ENCODE measurements at regions not wholly inside any gene's neighbourhood (a gene's known extent, or its start where the extent isn't known, plus 50 kb on each side); places are given as distances from the start of the nearest gene placed in this dataset.
"Not testable (repeated sequence)": the region's sequence is repeated elsewhere in the genome, so short reads cannot be mapped to it uniquely, and the experiment has no call there.

- DNase-seq (ENCODE audit: low read depth, low spot score) = no peak
Measured at GRCh38 chr4:176571206-176571605, 221.5 kb downstream of the VEGFC start.

DNA sequence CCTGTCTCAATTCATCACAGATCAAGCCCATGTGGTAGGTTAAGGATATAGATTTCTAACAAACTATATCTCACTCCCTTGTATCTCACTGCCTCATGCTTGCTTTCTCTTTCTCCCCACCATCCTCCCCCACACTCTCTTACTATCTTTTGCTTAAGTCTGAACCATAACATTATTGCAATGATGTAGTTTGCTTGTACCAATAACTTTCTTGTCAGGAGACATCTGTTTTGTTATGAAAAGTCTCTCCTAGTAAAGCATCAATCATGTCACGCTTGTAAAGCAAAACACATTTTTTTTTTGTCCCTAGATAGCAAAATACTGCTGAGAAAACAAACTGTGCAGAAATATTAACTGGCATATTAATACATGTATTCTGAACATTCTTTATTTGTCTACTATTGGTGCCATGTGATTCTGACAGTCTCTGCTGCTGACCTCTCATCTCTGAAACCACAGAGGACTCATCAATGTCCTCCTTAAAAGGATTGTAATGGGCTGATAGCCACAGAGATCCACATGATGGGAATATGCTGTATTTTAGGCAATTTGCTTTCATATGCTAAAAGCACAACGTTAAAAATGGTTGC lies 217.5 kb downstream of the VEGFC start:
- no peak for DNase-seq (ENCODE audit: low read depth, low spot score)

GRCh38 chr4:176579226-176579625 lies 213.5 kb downstream of the VEGFC start:
- DNase-seq (ENCODE audit: low read depth, low spot score) = no peak

- DNase-seq (ENCODE audit: low read depth, low spot score) = no peak
Measured at GRCh38 chr4:176583278-176583677, 209.4 kb downstream of the VEGFC start.

DNA sequence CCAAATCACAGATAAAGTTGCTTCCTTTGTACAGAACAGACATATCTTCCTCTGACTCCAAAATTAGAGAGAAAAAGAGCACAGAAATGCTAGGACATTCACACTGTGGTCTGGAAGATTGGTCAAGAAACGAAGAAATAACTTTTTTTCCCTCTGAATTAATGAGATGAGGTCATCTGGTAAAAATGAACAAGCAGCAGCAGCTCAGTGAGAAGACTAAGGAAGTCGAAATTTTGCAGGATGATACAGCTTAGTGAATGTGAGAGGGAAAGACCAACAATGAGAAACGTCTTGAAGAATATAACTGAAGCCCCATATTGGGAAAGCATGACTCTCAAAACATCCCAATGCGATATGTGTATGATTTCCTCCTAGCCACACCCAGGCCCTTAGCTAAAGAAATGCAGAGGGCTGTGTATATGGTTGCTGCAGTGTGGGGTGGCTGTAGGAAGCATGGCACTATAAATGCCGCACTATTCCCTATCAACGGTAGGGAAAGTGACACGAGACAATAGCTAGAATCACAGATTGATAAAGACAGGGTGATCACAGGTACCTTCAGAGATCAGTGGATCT lies 208.6 kb downstream of the VEGFC start:
- no peak for DNase-seq (ENCODE audit: low read depth, low spot score)

GRCh38 chr4:176587920-176588319 lies 204.8 kb downstream of the VEGFC start:
- DNase-seq (ENCODE audit: low read depth, low spot score) = no peak

DNA sequence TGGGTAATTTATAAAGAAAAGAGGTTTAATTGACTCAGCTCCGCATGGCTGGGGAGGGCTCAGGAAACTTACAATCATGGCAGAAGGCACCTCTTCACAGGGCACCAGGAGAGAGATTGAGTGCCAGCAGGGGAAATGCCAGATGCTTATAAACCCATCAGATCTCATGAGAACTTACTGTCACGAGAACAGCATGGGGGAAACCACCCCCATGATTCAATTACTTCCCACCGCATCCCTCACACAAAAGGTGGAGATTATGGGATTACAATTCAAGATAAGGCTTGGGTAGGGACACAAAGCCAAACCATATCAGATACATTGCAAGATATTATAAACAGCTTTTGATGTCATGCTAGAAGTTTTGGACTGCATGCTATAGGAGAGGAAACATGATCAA lies 204.3 kb downstream of the VEGFC start:
- no peak for DNase-seq (ENCODE audit: low read depth, low spot score)

DNA sequence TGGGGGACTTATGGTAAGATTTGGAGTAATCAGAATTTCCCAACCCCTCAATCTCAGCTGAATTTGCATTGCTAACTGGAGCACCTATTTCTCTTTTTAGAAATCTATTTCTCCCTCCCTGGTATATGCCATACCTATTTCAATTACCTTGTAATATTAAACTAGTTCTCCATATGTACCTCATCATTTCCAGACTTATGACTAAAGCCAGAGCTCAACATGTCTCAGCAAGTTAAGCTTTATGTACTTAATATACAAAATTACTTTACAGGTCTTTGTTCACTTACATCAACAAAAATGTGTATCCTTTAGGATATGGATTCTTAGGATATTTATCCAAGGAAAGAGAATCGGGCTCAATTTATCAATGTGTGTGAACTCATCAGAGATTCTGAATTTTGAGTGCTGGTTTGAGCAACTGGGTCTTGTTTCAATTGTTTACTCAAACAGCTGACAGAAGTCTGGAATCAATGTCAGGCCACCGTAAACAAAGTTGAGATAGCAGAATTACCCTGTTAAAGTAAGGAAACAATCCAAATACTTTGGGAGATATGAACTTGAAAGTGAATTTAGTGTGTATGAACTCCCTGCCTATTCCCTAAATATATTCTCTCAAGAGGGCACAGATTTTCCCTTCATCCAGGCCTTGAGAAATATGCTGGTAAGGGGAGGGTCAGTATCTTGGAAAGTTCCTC lies 199.6 kb downstream of the VEGFC start:
- DNase-seq (ENCODE audit: low read depth, low spot score) = no peak

DNA sequence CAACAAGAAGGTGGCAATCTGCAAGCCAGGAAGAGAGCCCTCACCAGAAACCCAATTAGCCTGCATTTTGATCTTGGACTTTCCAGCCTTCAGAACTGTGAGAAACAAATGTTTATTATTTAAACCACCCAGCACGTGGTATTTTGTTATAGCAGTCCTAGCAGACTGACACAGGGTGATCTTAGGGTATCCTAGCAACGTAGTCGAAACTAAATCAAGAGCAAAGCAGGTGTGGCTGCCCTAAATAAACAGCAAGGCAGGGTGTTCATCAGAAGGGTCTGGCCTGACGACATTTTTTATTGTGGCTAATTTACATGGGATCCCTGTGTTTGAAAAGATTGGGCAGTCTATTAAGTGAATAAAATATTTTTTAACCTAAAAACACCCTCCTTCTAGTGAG lies 198.8 kb downstream of the VEGFC start:
- DNase-seq (ENCODE audit: low read depth, low spot score) = no peak

DNA sequence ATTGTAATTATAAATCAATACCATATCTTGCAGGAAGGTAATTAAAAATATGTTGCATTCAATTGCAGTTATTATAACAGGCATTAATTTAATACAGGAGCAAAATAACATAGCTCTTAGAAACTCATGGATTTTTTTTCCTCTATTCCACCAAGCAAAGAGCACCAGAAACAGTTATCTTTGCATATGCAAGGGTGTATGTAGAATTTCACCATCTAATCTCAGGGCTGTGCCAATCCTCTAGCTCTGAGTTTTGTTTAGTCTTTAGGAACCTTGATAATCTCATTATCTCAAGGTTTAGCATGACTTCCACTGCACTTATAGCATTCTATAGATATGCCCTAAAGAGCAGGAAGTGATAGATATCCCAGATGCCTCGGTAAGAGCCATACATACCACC lies 197.5 kb downstream of the VEGFC start:
- DNase-seq (ENCODE audit: low read depth, low spot score) = no peak

DNA sequence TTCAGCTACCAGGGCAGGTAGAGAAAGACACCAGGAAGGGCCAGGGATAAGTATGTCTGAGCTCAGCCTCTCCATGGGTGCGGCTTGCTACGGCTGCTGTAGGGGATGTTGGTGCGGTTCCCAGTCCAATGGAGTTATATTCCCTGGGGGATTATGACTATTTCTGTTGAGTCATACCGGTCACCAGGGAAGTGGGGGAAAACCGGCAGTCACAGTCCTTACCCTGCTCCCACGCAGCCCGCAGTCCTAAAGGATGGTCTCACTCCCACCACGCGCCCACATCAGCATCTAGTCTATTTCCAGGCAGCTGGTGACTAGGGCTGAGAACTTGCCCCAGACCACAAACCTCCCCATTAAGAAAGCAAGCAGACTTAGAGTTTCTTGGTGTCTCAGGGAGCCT lies 191.6 kb downstream of the VEGFC start:
- DNase-seq (ENCODE audit: low read depth, low spot score) = no peak

- DNase-seq (ENCODE audit: low read depth, low spot score) = no peak
Measured at GRCh38 chr4:176607807-176608206, 184.9 kb downstream of the VEGFC start.

DNA sequence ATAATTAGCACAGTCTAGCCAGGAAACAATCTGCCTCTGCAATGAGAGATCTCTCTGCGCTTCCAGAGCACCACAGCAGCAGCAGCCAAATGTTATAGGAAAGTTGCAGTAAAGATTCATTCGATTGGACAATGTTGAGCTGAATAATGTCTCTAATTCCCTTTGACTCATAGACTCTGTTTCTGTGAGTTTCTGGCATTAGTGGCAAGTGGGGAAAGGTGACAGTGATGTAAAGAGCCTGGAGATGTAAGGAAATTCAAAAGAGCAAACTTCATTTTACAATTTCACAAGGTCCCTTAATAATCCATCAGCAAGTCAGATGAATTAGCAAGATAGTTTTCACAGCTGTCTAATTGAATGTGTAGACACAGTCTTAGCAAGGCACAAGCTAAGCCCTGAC lies 184.4 kb downstream of the VEGFC start:
- DNase-seq (ENCODE audit: low read depth, low spot score) = no peak

DNA sequence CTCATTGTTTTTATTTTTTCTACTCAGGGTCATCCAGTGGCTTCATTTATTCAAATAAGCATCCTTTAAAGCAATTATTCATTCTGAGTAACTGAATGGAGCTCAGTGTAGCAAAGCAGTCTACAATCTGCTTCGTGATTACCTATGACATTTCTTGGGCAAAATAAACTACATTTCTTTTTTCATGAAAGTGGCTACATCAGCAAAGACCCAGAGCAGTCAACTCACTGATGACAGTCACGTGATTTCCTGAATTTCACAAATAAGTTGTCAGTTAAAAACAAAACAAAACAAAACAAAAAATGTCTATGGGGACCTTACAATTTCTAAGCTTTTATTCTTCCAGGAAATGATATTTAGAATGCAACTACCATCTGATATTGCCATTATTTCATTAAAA lies 182.1 kb downstream of the VEGFC start:
- no peak for DNase-seq (ENCODE audit: low read depth, low spot score)

GRCh38 chr4:176611381-176611780 lies 181.3 kb downstream of the VEGFC start:
- no peak for DNase-seq (ENCODE audit: low read depth, low spot score)

DNA sequence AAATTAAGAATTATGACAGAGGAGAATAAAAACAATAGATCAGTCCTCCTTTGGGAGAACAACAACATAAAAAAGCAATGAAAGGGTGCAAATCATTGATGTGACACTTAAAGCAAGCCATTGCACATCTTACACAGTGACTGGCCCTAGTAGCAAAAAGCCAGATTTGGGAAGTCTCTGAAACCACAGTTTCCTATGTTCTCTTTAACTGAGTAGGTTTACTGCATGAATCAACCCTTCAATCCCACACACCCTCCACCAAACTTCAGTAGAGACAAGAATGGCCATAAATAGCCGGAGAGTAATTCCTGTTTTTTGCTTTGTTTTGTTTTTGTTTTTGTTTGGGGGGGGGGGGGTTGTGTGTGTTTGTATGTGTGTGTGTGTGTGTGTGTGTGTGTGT lies 180.8 kb downstream of the VEGFC start:
- DNase-seq (ENCODE audit: low read depth, low spot score) = no peak

DNA sequence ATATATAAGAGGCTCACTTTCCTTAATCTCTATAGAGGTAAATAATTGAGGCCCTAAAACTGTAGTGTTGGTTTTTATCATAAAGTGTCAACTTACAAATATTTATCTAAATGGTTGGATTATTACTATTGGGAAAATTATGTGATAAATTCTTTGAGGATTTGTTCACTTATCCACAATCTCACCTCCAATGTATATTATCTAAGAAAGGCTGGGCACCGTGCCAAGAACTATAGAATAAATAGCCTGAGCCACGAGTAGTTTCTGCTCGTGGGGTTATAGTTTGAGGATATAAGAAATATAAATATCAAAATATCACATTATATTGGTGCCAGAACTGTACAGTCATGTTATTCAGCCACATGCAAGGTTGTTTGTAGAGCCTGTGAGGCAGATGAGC lies 177.9 kb downstream of the VEGFC start:
- DNase-seq (ENCODE audit: low read depth, low spot score) = no peak

DNA sequence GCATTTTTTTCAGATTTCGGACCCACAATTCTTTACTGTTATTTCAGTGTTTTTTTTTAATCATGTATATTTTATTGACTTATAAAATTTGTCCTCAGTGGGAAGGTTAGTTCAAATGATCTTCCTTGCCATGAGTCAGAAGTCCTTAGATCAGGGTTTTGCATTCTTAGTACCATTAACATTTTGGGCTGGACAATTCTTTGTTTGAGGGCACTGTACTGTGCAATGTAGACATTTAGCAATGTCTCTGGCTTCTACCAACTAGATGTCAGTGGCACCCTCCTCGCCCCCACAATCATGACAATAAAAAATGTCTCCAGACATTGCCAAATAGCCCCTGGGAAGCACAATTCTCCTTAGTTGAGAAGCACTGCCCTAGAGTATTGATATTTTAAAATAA lies 176.6 kb downstream of the VEGFC start:
- DNase-seq (ENCODE audit: low read depth, low spot score) = no peak

GRCh38 chr4:176618138-176618537 lies 174.6 kb downstream of the VEGFC start:
- DNase-seq (ENCODE audit: low read depth, low spot score) = no peak

- no peak for DNase-seq (ENCODE audit: low read depth, low spot score)
Measured at GRCh38 chr4:176619430-176619829, 173.3 kb downstream of the VEGFC start.

DNA sequence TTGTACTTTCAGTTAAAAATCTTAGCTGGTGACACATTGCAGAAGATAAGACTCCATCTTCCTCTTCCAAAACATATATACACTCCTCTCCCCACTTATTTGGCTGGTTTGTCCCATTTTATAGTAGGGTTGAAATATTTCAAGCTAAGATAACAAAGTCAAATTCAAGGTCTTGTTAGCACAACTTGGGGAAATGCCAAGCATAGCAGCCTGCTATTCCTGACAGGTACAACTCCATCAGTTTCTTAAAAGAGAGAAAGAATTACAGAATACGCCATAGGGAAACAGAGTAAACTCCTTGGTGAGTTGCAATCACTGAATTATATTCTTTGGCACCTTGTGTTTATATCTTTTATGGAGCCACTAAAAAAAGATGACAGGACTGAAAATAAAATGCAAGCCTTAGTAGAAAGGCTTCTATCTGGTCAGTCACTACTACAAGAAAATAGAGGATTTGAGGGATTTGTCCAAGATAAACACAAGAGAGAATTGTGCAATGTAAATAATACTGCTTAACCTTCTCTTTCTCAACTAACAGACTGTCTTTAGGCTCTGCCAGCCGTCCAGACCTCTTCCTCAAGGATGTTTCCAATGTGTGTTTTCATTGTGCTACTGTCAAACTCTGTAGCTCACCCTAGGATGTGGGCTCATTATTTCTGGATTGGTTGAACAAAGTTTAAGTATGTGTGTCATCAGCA lies 170.3 kb downstream of the VEGFC start:
- DNase-seq (ENCODE audit: low read depth, low spot score) = no peak

- DNase-seq (ENCODE audit: low read depth, low spot score) = not testable (repeated sequence)
Measured at GRCh38 chr4:176624983-176625610, 167.6 kb downstream of the VEGFC start.

All from smooth muscle cell of the brain vasculature (primary cell).